HFFc6 (cell line): ENCODE measurements at regions not wholly inside any gene's neighbourhood (a gene's known extent, or its start where the extent isn't known, plus 50 kb on each side); places are given as distances from the start of the nearest gene placed in this dataset.

Experiments
- DNase-seq: peaks from one replicate; pipeline ENCODE4 v3.0.0-alpha.2; 2018
- H3K27ac Mint-ChIP-seq: 2 replicates; pipeline ENCODE4 v1.8.0; 2020; ENCODE audit warnings: mild to moderate bottlenecking, mixed read lengths
- H3K27me3 Mint-ChIP-seq: 2 replicates; pipeline ENCODE4 v1.8.0; 2021; ENCODE audit warnings: mild to moderate bottlenecking, moderate library complexity, mixed read lengths; ENCODE audit not compliant: insufficient read depth
- H3K36me3 Mint-ChIP-seq: 2 replicates; pipeline ENCODE4 v1.8.0; 2021; ENCODE audit warnings: low read depth, mixed read lengths
- H3K4me1 Mint-ChIP-seq: 2 replicates; pipeline ENCODE4 v1.8.0; 2020; ENCODE audit warnings: low read depth, mixed read lengths
- H3K4me3 Mint-ChIP-seq: 2 replicates; pipeline ENCODE4 v1.8.0; 2020; ENCODE audit warnings: mild to moderate bottlenecking, moderate library complexity, mixed read lengths
- H3K9me3 Mint-ChIP-seq: 2 replicates; pipeline ENCODE4 v1.8.0; 2020; ENCODE audit warnings: mild to moderate bottlenecking, mixed read lengths
- TF ChIP-seq, protein P1 (sequence below): fragments of 200-600 bp; sonication (generic); IDR thresholded peaks from 2 replicates; pipeline ENCODE4 v1.5.0; 2021; ENCODE audit warnings: antibody characterized with exemption, mild to moderate bottlenecking

DNA sequence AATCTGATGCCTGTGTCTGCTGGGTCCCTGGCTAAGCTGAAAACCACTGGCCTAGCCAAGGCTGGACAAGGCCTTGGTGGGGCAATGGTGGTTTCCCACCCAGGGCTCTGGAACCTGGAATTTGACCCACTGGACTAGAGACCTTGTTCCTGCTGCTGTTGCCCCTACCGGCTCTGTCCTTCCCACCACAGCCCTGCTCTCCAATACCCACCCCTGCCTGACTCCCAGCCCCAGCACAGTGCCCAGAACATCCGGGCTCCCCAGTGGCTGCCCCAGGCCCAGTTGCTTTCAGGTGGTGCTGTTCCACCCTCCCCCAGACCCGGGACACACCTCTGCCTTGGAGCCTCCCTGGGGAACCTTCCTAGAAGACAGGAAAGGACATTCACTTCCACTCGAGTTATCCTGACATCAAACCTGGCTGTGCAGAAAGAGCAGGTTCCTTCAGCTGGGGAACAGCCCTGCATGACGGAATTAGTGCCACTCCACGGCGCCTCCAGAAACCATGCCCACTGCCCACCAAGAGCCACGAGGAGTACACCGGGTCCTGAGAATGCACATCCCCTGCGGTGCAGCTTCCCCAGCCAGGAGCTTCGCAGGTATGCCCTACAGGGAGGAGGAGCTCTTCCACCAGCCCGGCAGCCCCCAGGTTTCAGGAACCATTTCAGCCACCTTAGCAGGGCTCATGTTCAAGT is 152.8 kb downstream of the OAT start:
- H3K36me3 Mint-ChIP-seq, result no peaks in the 10 kb centered on the region; the same call in 1 of the 2 replicates
- no peak for DNase-seq
- peaks cover 22% of the 10 kb centered on the region; the same call in 1 of the 2 replicates for H3K4me1 Mint-ChIP-seq
- H3K9me3 Mint-ChIP-seq, result peaks cover 10% of the 10 kb centered on the region; the same call in 1 of the 2 replicates
- TF ChIP-seq, protein P1, sequence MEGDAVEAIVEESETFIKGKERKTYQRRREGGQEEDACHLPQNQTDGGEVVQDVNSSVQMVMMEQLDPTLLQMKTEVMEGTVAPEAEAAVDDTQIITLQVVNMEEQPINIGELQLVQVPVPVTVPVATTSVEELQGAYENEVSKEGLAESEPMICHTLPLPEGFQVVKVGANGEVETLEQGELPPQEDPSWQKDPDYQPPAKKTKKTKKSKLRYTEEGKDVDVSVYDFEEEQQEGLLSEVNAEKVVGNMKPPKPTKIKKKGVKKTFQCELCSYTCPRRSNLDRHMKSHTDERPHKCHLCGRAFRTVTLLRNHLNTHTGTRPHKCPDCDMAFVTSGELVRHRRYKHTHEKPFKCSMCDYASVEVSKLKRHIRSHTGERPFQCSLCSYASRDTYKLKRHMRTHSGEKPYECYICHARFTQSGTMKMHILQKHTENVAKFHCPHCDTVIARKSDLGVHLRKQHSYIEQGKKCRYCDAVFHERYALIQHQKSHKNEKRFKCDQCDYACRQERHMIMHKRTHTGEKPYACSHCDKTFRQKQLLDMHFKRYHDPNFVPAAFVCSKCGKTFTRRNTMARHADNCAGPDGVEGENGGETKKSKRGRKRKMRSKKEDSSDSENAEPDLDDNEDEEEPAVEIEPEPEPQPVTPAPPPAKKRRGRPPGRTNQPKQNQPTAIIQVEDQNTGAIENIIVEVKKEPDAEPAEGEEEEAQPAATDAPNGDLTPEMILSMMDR, result no peak
- H3K27ac Mint-ChIP-seq, result no peak overlapping the region
- no peak overlapping the region for H3K4me3 Mint-ChIP-seq
- H3K27me3 Mint-ChIP-seq, result peaks cover 5% of the 10 kb centered on the region

DNA sequence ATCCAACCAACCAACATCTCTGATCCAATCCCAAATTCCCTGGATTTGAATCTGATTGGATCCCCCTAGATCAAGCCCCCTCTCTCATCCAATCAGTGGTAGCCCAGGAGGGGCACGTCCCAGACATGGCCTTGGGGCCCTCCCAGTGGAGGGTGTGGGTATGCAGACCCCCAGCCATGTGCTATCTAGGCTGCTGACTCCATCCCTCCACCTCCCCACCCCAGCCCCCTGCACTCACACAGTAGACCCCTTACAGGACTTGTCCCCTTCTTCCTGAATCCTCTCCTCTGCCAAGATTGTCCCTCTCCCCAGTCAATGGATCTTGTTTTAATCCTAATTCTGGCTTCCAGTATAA is 153.4 kb downstream of the OAT start:
- Mint-ChIP-seq H3K4me1 (peaks cover 22% of the 10 kb centered on the region; the same call in 1 of the 2 replicates), H3K4me3 (no peak overlapping the region), H3K9me3 (peaks cover 5% of the 10 kb centered on the region; the same call in 1 of the 2 replicates), H3K27me3 (peaks cover 6% of the 10 kb centered on the region), H3K27ac (no peak overlapping the region), H3K36me3 (no peaks in the 10 kb centered on the region; the same call in 1 of the 2 replicates)
- TF ChIP-seq, protein P1, result no peak
- DNase-seq, result no peak

DNA sequence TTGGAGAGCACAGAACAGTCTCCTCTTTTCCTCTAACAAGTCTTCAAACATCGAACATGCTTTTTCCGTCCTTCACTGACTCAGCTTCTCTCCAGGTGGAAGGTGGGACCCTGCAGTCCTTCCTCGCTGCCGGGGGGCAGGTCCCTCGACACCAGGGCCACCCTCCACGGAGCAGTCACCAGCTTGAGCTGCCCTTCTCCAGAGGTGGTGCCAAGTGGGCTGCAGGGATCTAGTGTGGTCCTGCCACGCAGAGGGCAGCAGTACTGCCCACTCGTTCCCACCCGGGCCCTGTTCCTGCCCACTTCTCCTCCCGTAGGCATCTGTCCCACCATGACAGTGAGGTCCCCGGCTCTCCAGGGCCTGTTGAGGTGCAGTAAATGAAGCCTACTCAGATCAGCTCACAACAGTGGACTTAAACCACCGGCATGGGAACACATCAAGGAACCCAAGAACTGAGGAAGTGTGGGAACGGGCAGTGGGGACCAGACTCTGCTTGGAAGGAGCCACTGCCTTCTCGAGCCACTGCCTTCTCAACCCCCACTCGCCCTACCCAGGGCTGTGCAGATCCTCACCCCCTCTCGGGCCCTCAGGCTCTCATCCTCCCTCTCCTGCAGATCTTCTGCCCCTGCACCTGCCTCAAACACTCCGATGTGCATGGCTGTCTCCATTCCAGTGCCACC is 153.9 kb downstream of the OAT start:
- peaks cover 5% of the 10 kb centered on the region; the same call in 1 of the 2 replicates for H3K9me3 Mint-ChIP-seq
- H3K4me1 Mint-ChIP-seq, result peaks cover 22% of the 10 kb centered on the region; the same call in 1 of the 2 replicates
- peaks cover 8% of the 10 kb centered on the region for H3K27me3 Mint-ChIP-seq
- no peaks in the 10 kb centered on the region; the same call in 1 of the 2 replicates for H3K36me3 Mint-ChIP-seq
- DNase-seq, result no peak
- TF ChIP-seq, protein P1, result no peak
- H3K27ac Mint-ChIP-seq, result no peak overlapping the region
- no peak overlapping the region for H3K4me3 Mint-ChIP-seq

DNA sequence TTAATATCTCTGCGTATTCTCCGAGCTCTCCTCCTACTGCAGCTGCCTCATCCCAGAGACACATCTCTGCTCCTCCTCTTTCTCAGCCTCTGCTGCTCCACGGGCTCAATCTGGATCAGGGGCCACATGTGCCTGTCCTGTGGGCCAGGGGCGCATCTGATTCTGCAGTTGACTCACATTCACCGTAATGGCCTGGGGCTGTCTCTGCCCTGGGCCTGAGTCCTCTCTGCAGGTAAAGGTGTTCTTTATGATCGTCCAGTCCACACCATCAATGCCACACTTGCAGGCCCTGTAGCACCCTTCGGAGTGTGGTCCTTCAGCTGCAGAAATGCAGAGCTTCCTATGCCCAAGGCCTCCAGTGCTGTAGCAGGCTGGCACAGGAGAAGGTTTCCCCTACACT is 154.5 kb downstream of the OAT start:
- Mint-ChIP-seq H3K27ac (no peak overlapping the region), H3K4me3 (no peak overlapping the region), H3K4me1 (peaks cover 22% of the 10 kb centered on the region; the same call in 1 of the 2 replicates), H3K36me3 (no peaks in the 10 kb centered on the region; the same call in 1 of the 2 replicates), H3K9me3 (peaks cover 7% of the 10 kb centered on the region; the same call in 1 of the 2 replicates), H3K27me3 (peaks cover 10% of the 10 kb centered on the region)
- TF ChIP-seq, protein P1, result no peak
- DNase-seq, result no peak

DNA sequence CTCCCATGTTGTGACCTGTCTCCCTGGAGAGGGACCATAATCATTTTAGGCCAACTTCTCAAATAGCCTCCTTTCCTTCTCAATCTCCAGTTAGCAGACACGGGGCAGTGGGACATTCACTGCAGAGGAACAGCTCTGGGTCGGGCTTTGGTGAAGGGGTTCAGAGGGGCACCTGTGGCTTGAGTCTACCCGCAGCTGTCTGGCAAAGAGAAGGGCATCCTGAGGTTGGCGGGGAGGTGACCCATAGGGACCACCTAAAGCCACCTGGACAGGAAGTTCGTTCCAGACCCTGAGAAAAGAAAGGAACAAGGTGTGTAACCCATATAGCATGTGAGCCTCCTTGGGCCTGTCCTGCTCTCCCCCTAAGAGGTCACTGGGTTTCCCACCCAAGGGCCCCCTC is 155.0 kb downstream of the OAT start:
- Mint-ChIP-seq H3K9me3 (peaks cover 9% of the 10 kb centered on the region), H3K36me3 (no peaks in the 10 kb centered on the region; the same call in 1 of the 2 replicates), H3K4me3 (no peak overlapping the region), H3K27ac (no peak overlapping the region), H3K27me3 (peaks cover 10% of the 10 kb centered on the region), H3K4me1 (peaks cover 22% of the 10 kb centered on the region; the same call in 1 of the 2 replicates)
- no peak for DNase-seq
- TF ChIP-seq, protein P1, result no peak
